NT2/D1 (cell line): ENCODE measurements at regions not wholly inside any gene's neighbourhood (a gene's known extent, or its start where the extent isn't known, plus 50 kb on each side); places are given as distances from the start of the nearest gene placed in this dataset.

ENCODE experiments used
- SUZ12 ChIP-seq: IDR thresholded peaks from 2 replicates; pipeline ENCODE4 v1.6.1; 2011; ENCODE audit not compliant: insufficient read length, insufficient read depth; ENCODE audit errors: extremely low read depth
- YY1 ChIP-seq: IDR thresholded peaks from 2 replicates; pipeline ENCODE4 v1.6.1; 2011; ENCODE audit not compliant: insufficient read length, insufficient read depth
- ZNF274 ChIP-seq: IDR thresholded peaks from 2 replicates; pipeline ENCODE4 v1.6.1; 2011; ENCODE audit warnings: mild to moderate bottlenecking, low read depth, low read length

- TF ChIP-seq YY1 (no peak), SUZ12 (no peak), ZNF274 (no peak)
These were observed 534.7 kb upstream of the IL12A start for GRCh38 chr3:159453945-159454344.
